GM18861 (cell line): ENCODE measurements at regions not wholly inside any gene's neighbourhood (a gene's known extent, or its start where the extent isn't known, plus 50 kb on each side); places are given as distances from the start of the nearest gene placed in this dataset.
A peak's percentile ranks its signal among the peaks of the same experiment; 100 is the strongest.

Experiments used
- ATAC-seq: cut with Tn5 transposase; IDR thresholded peaks from one replicate; pipeline ENCODE4 v1.9.1; 2021; ENCODE audit not compliant: unreplicated experiment

- no peak for ATAC-seq
Observed at GRCh38 chr3:84439476-84439875, 519.3 kb upstream of the CADM2 start.

- no peak for ATAC-seq
Observed at GRCh38 chr3:84440291-84440690, 518.5 kb upstream of the CADM2 start.

GRCh38 chr3:84442533-84442932 lies 516.3 kb upstream of the CADM2 start:
- ATAC-seq, result no peak

- no peak for ATAC-seq
Observed at GRCh38 chr3:84444726-84445521, 513.9 kb upstream of the CADM2 start.

GRCh38 chr3:84487296-84487695 lies 471.5 kb upstream of the CADM2 start:
- no peak for ATAC-seq

GRCh38 chr3:84504761-84505160 lies 454.0 kb upstream of the CADM2 start:
- no peak for ATAC-seq

- ATAC-seq, result no peak
Observed at GRCh38 chr3:84510007-84510406, 448.8 kb upstream of the CADM2 start.

- ATAC-seq, result no peak
Observed at GRCh38 chr3:84522893-84523292, 435.9 kb upstream of the CADM2 start.

- no peak for ATAC-seq
Observed at GRCh38 chr3:84536916-84537315, 421.9 kb upstream of the CADM2 start.

GRCh38 chr3:84538597-84538996 lies 420.2 kb upstream of the CADM2 start:
- ATAC-seq, result no peak

GRCh38 chr3:84547207-84547606 lies 411.6 kb upstream of the CADM2 start:
- ATAC-seq, result no peak

GRCh38 chr3:84547971-84548970 lies 410.5 kb upstream of the CADM2 start:
- peak; percentile 87 for ATAC-seq

- ATAC-seq, result no peak
Observed at GRCh38 chr3:84555629-84556028, 403.2 kb upstream of the CADM2 start.

- no peak for ATAC-seq
Observed at GRCh38 chr3:84566256-84566655, 392.5 kb upstream of the CADM2 start.

GRCh38 chr3:84567796-84568195 lies 391.0 kb upstream of the CADM2 start:
- no peak for ATAC-seq

GRCh38 chr3:84573962-84574361 lies 384.8 kb upstream of the CADM2 start:
- ATAC-seq, result no peak

GRCh38 chr3:84586427-84586826 lies 372.4 kb upstream of the CADM2 start:
- ATAC-seq, result no peak

GRCh38 chr3:84600703-84601225 lies 358.0 kb upstream of the CADM2 start:
- ATAC-seq, result no peak

- ATAC-seq, result no peak
Observed at GRCh38 chr3:84601303-84601702, 357.5 kb upstream of the CADM2 start.

GRCh38 chr3:84621823-84622222 lies 337.0 kb upstream of the CADM2 start:
- no peak for ATAC-seq

GRCh38 chr3:84634668-84635067 lies 324.1 kb upstream of the CADM2 start:
- ATAC-seq, result no peak

- no peak for ATAC-seq
Observed at GRCh38 chr3:84637272-84637671, 321.5 kb upstream of the CADM2 start.
